NCI-H748 (cell line): ENCODE measurements at regions not wholly inside any gene's neighbourhood (a gene's known extent, or its start where the extent isn't known, plus 50 kb on each side); places are given as distances from the start of the nearest gene placed in this dataset.

Experiments
- DNase-seq: peaks from one replicate; lab custom pipeline; 2025; ENCODE audit not compliant: unreplicated experiment; lab: John Stamatoyannopoulos, UW

- DNase-seq: no peak
Measured at GRCh38 chr6:97572943-97573342, 289.9 kb upstream of the MMS22L start.

- peak; percentile 43 for DNase-seq
Measured at GRCh38 chr6:97586344-97586743, 303.3 kb upstream of the MMS22L start.

DNA sequence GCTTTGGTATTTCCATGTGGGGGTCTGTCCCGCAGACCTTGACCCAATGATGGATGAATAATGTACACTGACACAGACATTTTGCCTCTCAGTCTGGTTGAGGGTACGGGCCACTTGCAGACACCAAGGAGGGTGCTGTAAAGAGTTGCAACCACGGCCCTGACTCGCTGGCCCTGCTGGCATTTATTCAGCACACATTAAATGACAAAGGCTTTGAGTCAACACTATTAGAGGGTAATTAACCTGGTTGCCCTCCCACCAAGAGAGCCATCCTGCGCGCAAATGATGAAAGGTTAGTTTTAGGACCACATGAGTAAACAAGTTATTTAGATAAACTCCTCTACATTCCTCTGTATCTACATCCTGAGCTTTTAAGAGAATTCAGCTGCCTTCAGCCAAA, 308.9 kb upstream of the MMS22L start:
- DNase-seq: peak; percentile 5

- DNase-seq: no peak
Measured at GRCh38 chr6:97594844-97595243, 311.8 kb upstream of the MMS22L start.

- DNase-seq: no peak
Measured at GRCh38 chr6:97621111-97621510, 338.1 kb upstream of the MMS22L start.

DNA sequence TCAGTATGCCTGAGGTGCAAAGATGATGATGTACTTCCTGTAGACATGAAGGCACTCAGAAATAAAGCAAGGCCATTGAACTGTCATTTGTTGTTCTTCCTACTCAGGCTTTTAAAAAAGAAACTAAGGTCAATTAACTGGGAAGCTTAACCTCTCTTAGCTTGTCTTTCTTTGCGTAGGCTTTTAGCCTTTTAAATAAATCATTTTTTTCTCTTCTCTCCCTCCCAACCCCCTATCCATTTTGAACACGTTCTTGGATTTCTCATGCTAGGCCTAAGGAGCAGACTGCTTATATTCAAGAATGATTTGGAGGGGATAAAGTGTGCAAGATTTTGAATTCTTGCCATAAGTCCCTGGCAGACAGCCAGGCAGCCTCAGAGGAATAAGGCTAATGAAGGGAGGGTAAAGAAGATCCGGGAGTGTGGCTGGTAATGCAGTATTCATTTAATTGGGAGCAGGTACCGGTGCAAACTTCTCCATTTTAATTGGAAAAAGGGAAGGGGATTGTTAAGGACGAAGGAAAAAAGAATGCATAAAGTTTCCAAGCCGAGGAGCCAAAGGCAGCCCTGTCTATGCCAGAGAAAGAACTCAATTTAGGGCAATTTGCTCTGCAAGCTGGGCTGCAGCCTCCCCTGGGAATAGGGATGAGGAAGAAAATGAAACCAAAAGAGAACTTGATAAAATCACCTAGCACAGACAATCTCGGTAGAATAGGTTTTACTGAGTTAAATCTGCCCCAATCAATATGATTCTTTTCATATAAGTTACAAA, 343.8 kb upstream of the MMS22L start:
- DNase-seq: peak; percentile 75

DNA sequence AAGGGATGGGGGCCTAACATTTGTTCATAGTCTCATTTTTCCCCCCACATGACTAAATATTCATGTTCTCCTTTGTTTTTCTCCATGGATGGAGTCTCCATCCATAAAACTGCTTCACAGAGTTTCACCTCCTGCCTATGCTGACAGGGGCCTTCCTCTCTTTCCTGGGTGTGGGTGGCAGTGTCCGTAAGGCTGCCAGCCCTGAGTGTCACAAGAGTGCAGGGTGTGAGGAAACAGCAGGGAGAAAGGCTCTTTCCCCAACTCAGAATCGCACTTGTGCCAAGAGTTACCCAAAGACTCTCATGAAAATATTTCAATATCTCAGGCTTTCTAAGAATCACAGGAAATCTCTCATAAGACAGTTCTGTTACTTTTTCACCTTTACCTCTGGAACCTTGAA, 346.2 kb upstream of the MMS22L start:
- DNase-seq: no peak

DNA sequence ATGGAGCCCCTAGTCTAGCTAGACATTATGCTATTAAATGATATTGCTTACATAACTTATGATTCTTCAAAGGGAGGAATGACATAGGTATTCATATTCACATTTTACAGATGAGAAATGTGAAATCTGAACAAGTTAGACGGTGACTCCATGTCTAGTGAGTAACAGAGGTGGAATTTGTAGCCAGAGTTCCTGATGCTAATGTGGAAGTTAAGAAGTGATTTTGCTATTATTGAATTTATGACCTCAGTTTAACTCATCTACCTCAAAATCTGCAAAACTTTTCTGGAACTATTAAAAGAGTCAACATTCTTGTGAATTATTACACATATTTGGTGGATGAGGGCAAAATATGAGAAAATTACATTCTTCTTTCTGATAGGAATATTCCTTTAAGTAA, 347.6 kb upstream of the MMS22L start:
- no peak for DNase-seq

DNA sequence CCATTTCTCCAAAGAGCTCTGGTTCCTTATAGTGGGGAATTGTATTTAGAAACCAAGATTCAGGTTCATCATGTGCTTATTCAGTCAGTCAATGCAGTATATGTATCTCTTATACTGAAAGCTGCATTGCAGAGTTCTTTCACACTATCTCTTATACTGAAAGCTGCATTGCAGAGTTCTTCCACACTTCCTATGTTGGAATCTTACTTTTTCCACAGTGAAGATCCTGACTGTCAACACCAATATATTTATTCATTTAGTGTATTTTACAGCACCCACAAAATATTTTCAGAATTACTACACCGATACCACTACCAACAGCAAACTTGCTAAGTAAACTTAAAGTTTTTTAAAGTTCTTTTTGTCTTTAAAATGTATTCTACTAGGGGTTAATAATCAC, 349.3 kb upstream of the MMS22L start:
- DNase-seq: no peak

GRCh38 chr6:97639702-97640101, 356.7 kb upstream of the MMS22L start:
- no peak for DNase-seq

DNA sequence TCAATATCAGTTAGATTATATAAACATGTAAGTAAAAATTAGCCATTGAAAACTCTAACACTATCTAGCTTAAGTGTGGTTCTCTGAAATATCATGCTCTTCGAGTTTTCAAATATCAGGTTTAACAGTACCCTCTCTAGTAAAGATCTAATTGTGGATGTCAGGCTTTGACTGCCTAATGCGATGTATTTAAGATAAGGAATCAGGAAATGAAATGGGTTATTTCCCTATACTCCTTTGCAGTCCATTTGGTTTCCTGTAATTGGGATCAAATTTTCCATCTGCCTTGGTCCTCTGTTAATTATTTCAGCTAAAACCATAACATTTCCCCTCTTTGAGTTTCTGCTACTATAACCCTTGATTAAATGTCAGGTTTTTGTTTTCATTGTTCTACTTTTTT, 361.3 kb upstream of the MMS22L start:
- DNase-seq: no peak

GRCh38 chr6:97645757-97646156, 362.7 kb upstream of the MMS22L start:
- no peak for DNase-seq

GRCh38 chr6:97653076-97653475, 370.1 kb upstream of the MMS22L start:
- DNase-seq: no peak

GRCh38 chr6:97653517-97653916, 370.5 kb upstream of the MMS22L start:
- peak; percentile 58 for DNase-seq

GRCh38 chr6:97654674-97655073, 371.7 kb upstream of the MMS22L start:
- DNase-seq: no peak

GRCh38 chr6:97656236-97656635, 373.2 kb upstream of the MMS22L start:
- DNase-seq: peak; percentile 82

- peak; percentile 33 for DNase-seq
Measured at GRCh38 chr6:97656706-97657350, 373.8 kb upstream of the MMS22L start.

- DNase-seq: no peak
Measured at GRCh38 chr6:97658090-97658489, 375.1 kb upstream of the MMS22L start.

DNA sequence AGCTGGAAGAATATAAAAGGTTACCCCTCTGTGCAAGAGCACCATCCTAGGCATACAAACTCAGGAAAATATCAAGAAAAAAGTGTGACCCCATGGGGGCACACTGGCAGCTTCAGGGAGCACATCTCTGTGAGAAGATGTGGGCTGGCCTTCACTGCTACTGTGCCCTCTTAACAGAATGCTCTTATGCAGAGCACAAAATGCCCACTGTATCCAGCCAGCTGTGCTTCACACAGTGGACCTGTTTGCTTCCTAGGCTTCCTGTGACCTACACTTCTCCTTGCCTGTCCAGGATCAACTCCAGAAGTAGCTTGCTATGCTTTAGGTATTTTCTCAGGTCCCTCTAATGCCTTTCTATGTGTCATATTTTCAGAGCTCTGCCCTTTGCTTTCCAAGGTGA, 380.2 kb upstream of the MMS22L start:
- no peak for DNase-seq

DNA sequence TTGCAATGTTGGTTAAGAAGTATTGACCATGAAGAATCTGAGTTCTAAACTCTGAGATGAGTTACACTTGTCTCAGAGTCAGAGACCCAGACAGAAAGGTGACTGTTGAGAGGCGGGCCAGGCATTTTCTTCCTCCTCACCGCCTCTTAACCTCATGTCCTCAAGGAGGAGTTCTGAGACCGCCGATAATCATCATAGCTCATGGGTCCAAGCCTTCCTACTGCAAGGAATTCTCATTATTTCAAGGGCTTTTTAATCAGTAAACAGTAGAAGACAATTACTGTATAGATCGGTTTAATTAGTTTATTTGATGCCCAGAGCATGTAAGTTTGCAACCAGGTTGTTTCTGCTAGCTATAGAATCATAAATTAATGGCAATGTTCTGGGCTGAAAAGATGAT, 382.4 kb upstream of the MMS22L start:
- DNase-seq: no peak

DNA sequence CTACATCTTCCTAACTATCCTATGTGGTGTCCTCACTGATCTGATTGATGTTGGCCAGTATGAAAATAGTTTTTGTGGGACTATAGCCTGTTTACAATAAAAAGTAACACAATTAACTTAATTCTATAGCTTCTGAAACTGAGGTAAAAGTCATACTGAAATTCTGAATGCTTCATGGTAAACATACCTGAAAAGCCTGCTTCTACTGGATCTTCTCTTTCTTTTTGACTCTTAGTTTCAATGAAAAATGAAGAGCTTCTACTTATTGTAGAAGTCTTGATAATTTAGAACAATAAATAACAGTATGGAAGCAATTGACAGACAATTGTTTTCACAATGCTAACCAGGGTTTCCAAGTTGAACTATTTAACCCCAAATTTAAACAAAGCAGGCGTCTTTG, 383.9 kb upstream of the MMS22L start:
- no peak for DNase-seq

DNA sequence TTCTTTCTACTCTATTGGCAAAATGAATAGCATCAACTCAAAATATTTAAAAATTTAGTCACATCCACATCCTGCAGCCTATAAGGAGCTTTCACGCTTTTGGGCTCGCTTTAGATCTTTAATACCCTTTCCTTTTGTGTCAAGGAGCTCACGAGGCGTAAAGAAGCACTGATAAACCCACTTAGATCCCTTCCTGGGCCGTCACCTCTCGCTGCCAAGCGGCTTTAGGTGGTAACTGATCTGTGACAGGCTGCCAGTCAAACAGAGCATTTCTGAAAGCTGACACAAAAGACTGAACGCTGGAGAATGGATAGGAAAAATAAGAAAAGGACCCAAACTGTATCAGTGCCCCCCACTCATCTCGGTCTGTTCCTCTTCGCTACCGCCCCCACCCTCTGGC, 385.7 kb upstream of the MMS22L start:
- peak; percentile 65 for DNase-seq
